ENCODE measurements at regions not wholly inside any gene's neighbourhood (a gene's known extent, or its start where the extent isn't known, plus 50 kb on each side); places are given as distances from the start of the nearest gene placed in this dataset.

- H3K4me3 ChIP-seq (ENCODE audit: insufficient read depth, low read depth, low read length) = no peak overlapping the region
- H3K4me3 Mint-ChIP-seq (ENCODE audit: unreplicated experiment) = no peak overlapping the region
- H3K27ac ChIP-seq (ENCODE audit: low read depth, low read length) = no peak overlapping the region
- no peaks in the 10 kb centered on the region for H3K36me3 ChIP-seq (ENCODE audit: insufficient read depth, low read length)
- H3K27me3 ChIP-seq (ENCODE audit: insufficient read depth, low read length) = no peaks in the 10 kb centered on the region
- no peaks in the 10 kb centered on the region for H3K9me3 ChIP-seq (ENCODE audit: insufficient read depth, low read depth, low read length)
- H4K20me1 ChIP-seq (ENCODE audit: insufficient read depth, low read length) = no peaks in the 10 kb centered on the region
- no peaks in the 10 kb centered on the region for H3K9me3 Mint-ChIP-seq (ENCODE audit: unreplicated experiment)
- H3K4me1 Mint-ChIP-seq (ENCODE audit: low read depth, unreplicated experiment) = no peaks in the 10 kb centered on the region
- peaks cover 33% of the 10 kb centered on the region for H3K27me3 Mint-ChIP-seq (ENCODE audit: low read depth, unreplicated experiment)
- H3K27ac Mint-ChIP-seq (ENCODE audit: unreplicated experiment) = no peak overlapping the region
- no peak overlapping the region for H3K4me2 ChIP-seq (ENCODE audit: low read length)
- H3K4me1 ChIP-seq (ENCODE audit: insufficient read depth, low read length) = no peaks in the 10 kb centered on the region
- no peak for TF ChIP-seq CTCF (IDR thresholded peaks at IDR 0.05; ENCODE audit: insufficient read depth, low read depth, low read length)
- no peak for TF ChIP-seq EZH2 (IDR thresholded peaks at IDR 0.05; ENCODE audit: insufficient read depth, low read length)
- H3K36me3 Mint-ChIP-seq (ENCODE audit: low read depth, unreplicated experiment) = no peaks in the 10 kb centered on the region
- H3K79me2 ChIP-seq (ENCODE audit: insufficient read depth, low read length) = no peaks in the 10 kb centered on the region
- DNase-seq (ENCODE audit: low read depth) (no peak), FAIRE-seq (no peak)
- no peak overlapping the region for H3K9ac ChIP-seq (ENCODE audit: low read length)
- no peak overlapping the region for H2AFZ ChIP-seq (ENCODE audit: low read depth, low read length)
Measured at GRCh38 chr11:127191261-127191660, 190.7 kb upstream of the KIRREL3 start.

- no peaks in the 10 kb centered on the region for H3K4me1 ChIP-seq (ENCODE audit: insufficient read depth, low read length)
- H3K4me3 ChIP-seq (ENCODE audit: insufficient read depth, low read depth, low read length) = no peak overlapping the region
- H2AFZ ChIP-seq (ENCODE audit: low read depth, low read length) = no peak overlapping the region
- FAIRE-seq (no peak), DNase-seq (ENCODE audit: low read depth) (no peak)
- H3K4me2 ChIP-seq (ENCODE audit: low read length) = no peak overlapping the region
- Mint-ChIP-seq H3K36me3 (ENCODE audit: low read depth, unreplicated experiment) (no peaks in the 10 kb centered on the region), H3K27ac (ENCODE audit: unreplicated experiment) (no peak overlapping the region), H3K9me3 (ENCODE audit: unreplicated experiment) (no peaks in the 10 kb centered on the region), H3K4me1 (ENCODE audit: low read depth, unreplicated experiment) (no peaks in the 10 kb centered on the region), H3K4me3 (ENCODE audit: unreplicated experiment) (no peak overlapping the region), H3K27me3 (ENCODE audit: low read depth, unreplicated experiment) (peaks cover 19% of the 10 kb centered on the region)
- no peak for TF ChIP-seq CTCF (IDR thresholded peaks at IDR 0.05; ENCODE audit: insufficient read depth, low read depth, low read length)
- no peak for TF ChIP-seq EZH2 (IDR thresholded peaks at IDR 0.05; ENCODE audit: insufficient read depth, low read length)
- no peaks in the 10 kb centered on the region for H4K20me1 ChIP-seq (ENCODE audit: insufficient read depth, low read length)
- no peak overlapping the region for H3K27ac ChIP-seq (ENCODE audit: low read depth, low read length)
- no peaks in the 10 kb centered on the region for H3K36me3 ChIP-seq (ENCODE audit: insufficient read depth, low read length)
- no peak overlapping the region for H3K9ac ChIP-seq (ENCODE audit: low read length)
- no peaks in the 10 kb centered on the region for H3K9me3 ChIP-seq (ENCODE audit: insufficient read depth, low read depth, low read length)
- H3K27me3 ChIP-seq (ENCODE audit: insufficient read depth, low read length) = no peaks in the 10 kb centered on the region
- no peaks in the 10 kb centered on the region for H3K79me2 ChIP-seq (ENCODE audit: insufficient read depth, low read length)
Measured at GRCh38 chr11:127182586-127183203, 182.1 kb upstream of the KIRREL3 start.

- FAIRE-seq (no peak), DNase-seq (ENCODE audit: low read depth) (no peak)
- no peaks in the 10 kb centered on the region for H4K20me1 ChIP-seq (ENCODE audit: insufficient read depth, low read length)
- H3K4me2 ChIP-seq (ENCODE audit: low read length) = no peak overlapping the region
- H3K4me3 Mint-ChIP-seq (ENCODE audit: unreplicated experiment) = no peak overlapping the region
- peaks cover 4% of the 10 kb centered on the region for H3K4me1 Mint-ChIP-seq (ENCODE audit: low read depth, unreplicated experiment)
- H3K4me1 ChIP-seq (ENCODE audit: insufficient read depth, low read length) = no peaks in the 10 kb centered on the region
- H3K36me3 Mint-ChIP-seq (ENCODE audit: low read depth, unreplicated experiment) = no peaks in the 10 kb centered on the region
- no peaks in the 10 kb centered on the region for H3K27me3 Mint-ChIP-seq (ENCODE audit: low read depth, unreplicated experiment)
- H3K27ac ChIP-seq (ENCODE audit: low read depth, low read length) = no peak overlapping the region
- TF ChIP-seq EZH2 (IDR thresholded peaks at IDR 0.05; ENCODE audit: insufficient read depth, low read length) (no peak), CTCF (IDR thresholded peaks at IDR 0.05; ENCODE audit: insufficient read depth, low read depth, low read length) (no peak)
- no peak overlapping the region for H3K27ac Mint-ChIP-seq (ENCODE audit: unreplicated experiment)
- no peaks in the 10 kb centered on the region for H3K36me3 ChIP-seq (ENCODE audit: insufficient read depth, low read length)
- no peak overlapping the region for H3K9ac ChIP-seq (ENCODE audit: low read length)
- H3K79me2 ChIP-seq (ENCODE audit: insufficient read depth, low read length) = no peaks in the 10 kb centered on the region
- H3K27me3 ChIP-seq (ENCODE audit: insufficient read depth, low read length) = no peaks in the 10 kb centered on the region
- H3K4me3 ChIP-seq (ENCODE audit: insufficient read depth, low read depth, low read length) = no peak overlapping the region
- no peak overlapping the region for H2AFZ ChIP-seq (ENCODE audit: low read depth, low read length)
- H3K9me3 ChIP-seq (ENCODE audit: insufficient read depth, low read depth, low read length) = no peaks in the 10 kb centered on the region
- no peaks in the 10 kb centered on the region for H3K9me3 Mint-ChIP-seq (ENCODE audit: unreplicated experiment)
Measured at GRCh38 chr11:127157225-127157624, 156.7 kb upstream of the KIRREL3 start.

Measured in astrocyte (in vitro differentiated cells and primary cell).